Activated naive CD8-positive, alpha-beta T cell treated with anti-CD3 and anti-CD28 coated beads, Interleukin-2, amount 50 U/mL, for 24 hours (primary cell): ENCODE measurements at regions not wholly inside any gene's neighbourhood (a gene's known extent, or its start where the extent isn't known, plus 50 kb on each side); places are given as distances from the start of the nearest gene placed in this dataset.
"Not testable (repeated sequence)": the region's sequence is repeated elsewhere in the genome, so short reads cannot be mapped to it uniquely, and the experiment has no call there.

ENCODE experiments used
- ATAC-seq: fragments of 150-1000 bp; cut with Tn5 transposase; one replicate; pipeline ENCODE4 v1.10.0; 2021
- DNase-seq: peaks from one replicate; pipeline ENCODE4 v3.0.0; 2021
- H3K27ac Mint-ChIP-seq: one replicate; pipeline ENCODE4 v1.8.0; 2021; ENCODE audit warnings: mild to moderate bottlenecking, mixed read lengths
- H3K27me3 Mint-ChIP-seq: one replicate; pipeline ENCODE4 v1.8.0; 2021; ENCODE audit warnings: mixed read lengths
- H3K36me3 Mint-ChIP-seq: one replicate; pipeline ENCODE4 v1.8.0; 2021; ENCODE audit warnings: low read depth, mixed read lengths
- H3K4me1 Mint-ChIP-seq: one replicate; pipeline ENCODE4 v1.8.0; 2021; ENCODE audit warnings: mixed read lengths
- H3K4me3 Mint-ChIP-seq: one replicate; pipeline ENCODE4 v1.8.0; 2021; ENCODE audit warnings: mild to moderate bottlenecking, moderate library complexity, mixed read lengths
- H3K9me3 Mint-ChIP-seq: one replicate; pipeline ENCODE4 v1.8.0; 2021; ENCODE audit warnings: mixed read lengths

- H3K4me3 Mint-ChIP-seq = peak overlapping the region; percentile 44
- H3K9me3 Mint-ChIP-seq = no peaks in the 10 kb centered on the region
- DNase-seq (peak; percentile 34), ATAC-seq (peak; percentile 88)
- H3K27me3 Mint-ChIP-seq = no peaks in the 10 kb centered on the region
- H3K36me3 Mint-ChIP-seq = peaks cover 6% of the 10 kb centered on the region
- peaks cover 47% of the 10 kb centered on the region for H3K4me1 Mint-ChIP-seq
- peak overlapping the region; percentile 95 for H3K27ac Mint-ChIP-seq
These were observed 57.1 kb upstream of the KMT2E start for GRCh38 chr7:104956753-104957450.

- H3K27ac Mint-ChIP-seq = no peak overlapping the region
- ATAC-seq (no peak), DNase-seq (no peak)
- no peaks in the 10 kb centered on the region for H3K9me3 Mint-ChIP-seq
- H3K36me3 Mint-ChIP-seq = peaks cover 9% of the 10 kb centered on the region
- no peaks in the 10 kb centered on the region for H3K27me3 Mint-ChIP-seq
- H3K4me3 Mint-ChIP-seq = no peak overlapping the region
- H3K4me1 Mint-ChIP-seq = peaks cover 58% of the 10 kb centered on the region
These were observed 55.6 kb upstream of the KMT2E start for GRCh38 chr7:104958371-104958865.

GRCh38 chr7:104959483-104959882 lies 54.5 kb upstream of the KMT2E start:
- H3K27ac Mint-ChIP-seq, H3K27me3 Mint-ChIP-seq, ATAC-seq, DNase-seq, H3K9me3 Mint-ChIP-seq, H3K4me3 Mint-ChIP-seq: not testable (repeated sequence)
- H3K36me3 Mint-ChIP-seq = peaks cover 17% of the 10 kb centered on the region
- peaks cover 64% of the 10 kb centered on the region for H3K4me1 Mint-ChIP-seq

- H3K4me3 Mint-ChIP-seq = no peak overlapping the region
- no peak overlapping the region for H3K27ac Mint-ChIP-seq
These were observed 53.1 kb upstream of the KMT2E start for GRCh38 chr7:104960741-104961448.

GRCh38 chr7:104961821-104962220 lies 52.2 kb upstream of the KMT2E start:
- H3K9me3 Mint-ChIP-seq = no peaks in the 10 kb centered on the region
- no peak for ATAC-seq
- H3K27ac Mint-ChIP-seq = no peak overlapping the region
- no peaks in the 10 kb centered on the region for H3K27me3 Mint-ChIP-seq
- peaks cover 45% of the 10 kb centered on the region for H3K4me1 Mint-ChIP-seq
- DNase-seq = no peak
- H3K4me3 Mint-ChIP-seq = no peak overlapping the region
- peaks cover 13% of the 10 kb centered on the region for H3K36me3 Mint-ChIP-seq

More at GRCh38 chr7:104960741-104961448, 53.1 kb upstream of the KMT2E start:
- Mint-ChIP-seq H3K4me1 (peaks cover 54% of the 10 kb centered on the region), H3K9me3 (no peaks in the 10 kb centered on the region), H3K27me3 (no peaks in the 10 kb centered on the region), H3K36me3 (peaks cover 13% of the 10 kb centered on the region)
- ATAC-seq (no peak), DNase-seq (no peak)

- DNase-seq = no peak
- Mint-ChIP-seq H3K9me3 (no peaks in the 10 kb centered on the region), H3K27me3 (no peaks in the 10 kb centered on the region), H3K4me1 (peaks cover 35% of the 10 kb centered on the region), H3K4me3 (no peak overlapping the region), H3K27ac (peak overlapping the region; percentile 3), H3K36me3 (peaks cover 13% of the 10 kb centered on the region)
- peak; percentile 83 for ATAC-seq
These were observed 51.2 kb upstream of the KMT2E start for GRCh38 chr7:104962781-104963180.

- ATAC-seq = no peak
- Mint-ChIP-seq H3K36me3 (peaks cover 13% of the 10 kb centered on the region), H3K27me3 (no peaks in the 10 kb centered on the region), H3K4me1 (peaks cover 32% of the 10 kb centered on the region), H3K9me3 (no peaks in the 10 kb centered on the region), H3K4me3 (no peak overlapping the region), H3K27ac (peak overlapping the region; percentile 16)
- DNase-seq = no peak
These were observed 50.5 kb upstream of the KMT2E start for GRCh38 chr7:104963378-104963990.

- peaks cover 28% of the 10 kb centered on the region for H3K4me1 Mint-ChIP-seq
- H3K36me3 Mint-ChIP-seq = peaks cover 10% of the 10 kb centered on the region
- H3K9me3 Mint-ChIP-seq = no peaks in the 10 kb centered on the region
- H3K4me3 Mint-ChIP-seq = no peak overlapping the region
- ATAC-seq (no peak), DNase-seq (no peak)
- H3K27me3 Mint-ChIP-seq = no peaks in the 10 kb centered on the region
- H3K27ac Mint-ChIP-seq = no peak overlapping the region
These were observed 50.0 kb upstream of the KMT2E start for GRCh38 chr7:104963991-104964385.
